Lower lobe of right lung (tissue), 2 donors: ENCODE measurements at regions not wholly inside any gene's neighbourhood (a gene's known extent, or its start where the extent isn't known, plus 50 kb on each side); places are given as distances from the start of the nearest gene placed in this dataset.

Source experiments
- ATAC-seq, 2 donors: fragments of 200-7000 bp; cut with Tn5 transposase; one replicate each; pipeline ENCODE4 v1.9.1; 2020 to 2022; ENCODE audit warnings: mild to moderate bottlenecking in 2 of 2, moderate library complexity in 2 of 2
- DNase-seq: peaks from one replicate; pipeline ENCODE4 v3.0.0-alpha.2; 2020
- H3K27ac ChIP-seq: fragments of 200-600 bp; one replicate; pipeline ENCODE4 v1.8.0; 2022
- H3K27me3 ChIP-seq: fragments of 200-600 bp; one replicate; pipeline ENCODE4 v1.8.0; 2022; ENCODE audit warnings: low read depth
- H3K36me3 ChIP-seq: fragments of 200-600 bp; one replicate; pipeline ENCODE4 v1.8.0; 2022; ENCODE audit warnings: mild to moderate bottlenecking
- H3K4me1 ChIP-seq: fragments of 200-600 bp; one replicate; pipeline ENCODE4 v1.8.0; 2022
- H3K4me3 ChIP-seq: fragments of 200-600 bp; one replicate; pipeline ENCODE4 v1.8.0; 2022; ENCODE audit warnings: mild to moderate bottlenecking
- H3K9me3 ChIP-seq: fragments of 200-600 bp; one replicate; pipeline ENCODE4 v1.8.0; 2022
- CTCF ChIP-seq: fragments of 200-600 bp; IDR thresholded peaks from one replicate; pipeline ENCODE4 v1.8.0; 2022; ENCODE audit warnings: antibody characterized with exemption, mild to moderate bottlenecking
- intact Hi-C: fragments of 100-400 bp; cut with DNase I; formaldehyde crosslinking; loops from one replicate; pipeline ENCODE4 v1.11.0; 2022
- donor health status: DM: no; HTN: yes; CAD: no; lungs with severe emphysema.

- Histone ChIP-seq H3K9me3 (no peaks in the 10 kb centered on the region), H3K27me3 (no peaks in the 10 kb centered on the region), H3K4me3 (no peak overlapping the region), H3K36me3 (no peaks in the 10 kb centered on the region), H3K4me1 (no peaks in the 10 kb centered on the region), H3K27ac (no peak overlapping the region)
- intact Hi-C loops, result no loop called here
- DNase-seq, result no peak
- ATAC-seq, result no peak
- no peak for TF ChIP-seq CTCF
Observed at GRCh38 chr2:8073916-8074315, 607.9 kb upstream of the ID2 start.

- Histone ChIP-seq H3K27me3 (no peaks in the 10 kb centered on the region), H3K27ac (no peak overlapping the region), H3K9me3 (no peaks in the 10 kb centered on the region), H3K4me3 (no peak overlapping the region), H3K4me1 (no peaks in the 10 kb centered on the region), H3K36me3 (no peaks in the 10 kb centered on the region)
- TF ChIP-seq CTCF, result no peak
- no peak for ATAC-seq
- intact Hi-C loops, result no loop called here
- no peak for DNase-seq
Observed at GRCh38 chr2:8076448-8077342, 605.2 kb upstream of the ID2 start.

- Histone ChIP-seq H3K27me3 (no peaks in the 10 kb centered on the region), H3K4me1 (no peaks in the 10 kb centered on the region), H3K4me3 (no peak overlapping the region), H3K27ac (no peak overlapping the region), H3K9me3 (no peaks in the 10 kb centered on the region), H3K36me3 (no peaks in the 10 kb centered on the region)
- ATAC-seq, result no peak
- no peak for TF ChIP-seq CTCF
- no peak for DNase-seq
- intact Hi-C loops, result no loop called here
Observed at GRCh38 chr2:8078705-8079104, 603.2 kb upstream of the ID2 start.

- Histone ChIP-seq H3K36me3 (no peaks in the 10 kb centered on the region), H3K4me1 (no peaks in the 10 kb centered on the region), H3K27ac (no peak overlapping the region), H3K9me3 (no peaks in the 10 kb centered on the region), H3K4me3 (no peak overlapping the region), H3K27me3 (no peaks in the 10 kb centered on the region)
- intact Hi-C loops, result no loop called here
- no peak for TF ChIP-seq CTCF
- DNase-seq (no peak), ATAC-seq (no peak)
Observed at GRCh38 chr2:8080063-8080462, 601.8 kb upstream of the ID2 start.

- no peak overlapping the region for H3K4me3 ChIP-seq
- ATAC-seq (no peak), DNase-seq (no peak)
- H3K9me3 ChIP-seq, result no peaks in the 10 kb centered on the region
- no peaks in the 10 kb centered on the region for H3K27me3 ChIP-seq
- no peaks in the 10 kb centered on the region for H3K4me1 ChIP-seq
- H3K36me3 ChIP-seq, result no peaks in the 10 kb centered on the region
- no peak for TF ChIP-seq CTCF
- no peak overlapping the region for H3K27ac ChIP-seq
- intact Hi-C loops, result no loop called here
Observed at GRCh38 chr2:8081130-8081529, 600.7 kb upstream of the ID2 start.
